ENCODE measurements at regions not wholly inside any gene's neighbourhood (a gene's known extent, or its start where the extent isn't known, plus 50 kb on each side); places are given as distances from the start of the nearest gene placed in this dataset.

DNA sequence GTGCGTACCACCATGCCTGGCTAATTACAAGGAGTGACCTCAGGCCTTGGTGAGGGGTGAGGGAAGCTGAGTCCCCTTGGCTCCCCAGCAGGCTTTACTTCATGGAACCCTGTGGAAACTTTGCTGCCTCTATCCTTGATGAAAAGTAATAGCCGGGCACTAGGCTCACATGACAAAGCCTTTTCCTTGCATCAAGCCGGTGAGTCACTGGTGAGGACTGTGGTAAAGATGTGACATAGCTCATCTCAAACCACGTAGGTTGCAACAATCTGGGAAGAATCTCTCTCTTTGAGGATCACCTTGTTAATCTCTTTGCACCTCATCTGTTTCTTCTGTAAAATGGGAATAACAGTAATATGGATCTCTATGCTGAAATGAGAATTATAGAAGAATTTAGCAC, 116.3 kb upstream of the SLC25A48 start:
- TF ChIP-seq POLR2AphosphoS5 (IDR thresholded peaks at IDR 0.05; ENCODE audit: low read depth, low read length) (no peak), SIN3A (IDR thresholded peaks at IDR 0.05; ENCODE audit: borderline replicate concordance, insufficient read depth, low read depth, low read length) (no peak)
- TF ChIP-seq, protein P1, sequence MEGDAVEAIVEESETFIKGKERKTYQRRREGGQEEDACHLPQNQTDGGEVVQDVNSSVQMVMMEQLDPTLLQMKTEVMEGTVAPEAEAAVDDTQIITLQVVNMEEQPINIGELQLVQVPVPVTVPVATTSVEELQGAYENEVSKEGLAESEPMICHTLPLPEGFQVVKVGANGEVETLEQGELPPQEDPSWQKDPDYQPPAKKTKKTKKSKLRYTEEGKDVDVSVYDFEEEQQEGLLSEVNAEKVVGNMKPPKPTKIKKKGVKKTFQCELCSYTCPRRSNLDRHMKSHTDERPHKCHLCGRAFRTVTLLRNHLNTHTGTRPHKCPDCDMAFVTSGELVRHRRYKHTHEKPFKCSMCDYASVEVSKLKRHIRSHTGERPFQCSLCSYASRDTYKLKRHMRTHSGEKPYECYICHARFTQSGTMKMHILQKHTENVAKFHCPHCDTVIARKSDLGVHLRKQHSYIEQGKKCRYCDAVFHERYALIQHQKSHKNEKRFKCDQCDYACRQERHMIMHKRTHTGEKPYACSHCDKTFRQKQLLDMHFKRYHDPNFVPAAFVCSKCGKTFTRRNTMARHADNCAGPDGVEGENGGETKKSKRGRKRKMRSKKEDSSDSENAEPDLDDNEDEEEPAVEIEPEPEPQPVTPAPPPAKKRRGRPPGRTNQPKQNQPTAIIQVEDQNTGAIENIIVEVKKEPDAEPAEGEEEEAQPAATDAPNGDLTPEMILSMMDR (IDR thresholded peaks at IDR 0.05) = no peak
- TF ChIP-seq, protein P2, sequence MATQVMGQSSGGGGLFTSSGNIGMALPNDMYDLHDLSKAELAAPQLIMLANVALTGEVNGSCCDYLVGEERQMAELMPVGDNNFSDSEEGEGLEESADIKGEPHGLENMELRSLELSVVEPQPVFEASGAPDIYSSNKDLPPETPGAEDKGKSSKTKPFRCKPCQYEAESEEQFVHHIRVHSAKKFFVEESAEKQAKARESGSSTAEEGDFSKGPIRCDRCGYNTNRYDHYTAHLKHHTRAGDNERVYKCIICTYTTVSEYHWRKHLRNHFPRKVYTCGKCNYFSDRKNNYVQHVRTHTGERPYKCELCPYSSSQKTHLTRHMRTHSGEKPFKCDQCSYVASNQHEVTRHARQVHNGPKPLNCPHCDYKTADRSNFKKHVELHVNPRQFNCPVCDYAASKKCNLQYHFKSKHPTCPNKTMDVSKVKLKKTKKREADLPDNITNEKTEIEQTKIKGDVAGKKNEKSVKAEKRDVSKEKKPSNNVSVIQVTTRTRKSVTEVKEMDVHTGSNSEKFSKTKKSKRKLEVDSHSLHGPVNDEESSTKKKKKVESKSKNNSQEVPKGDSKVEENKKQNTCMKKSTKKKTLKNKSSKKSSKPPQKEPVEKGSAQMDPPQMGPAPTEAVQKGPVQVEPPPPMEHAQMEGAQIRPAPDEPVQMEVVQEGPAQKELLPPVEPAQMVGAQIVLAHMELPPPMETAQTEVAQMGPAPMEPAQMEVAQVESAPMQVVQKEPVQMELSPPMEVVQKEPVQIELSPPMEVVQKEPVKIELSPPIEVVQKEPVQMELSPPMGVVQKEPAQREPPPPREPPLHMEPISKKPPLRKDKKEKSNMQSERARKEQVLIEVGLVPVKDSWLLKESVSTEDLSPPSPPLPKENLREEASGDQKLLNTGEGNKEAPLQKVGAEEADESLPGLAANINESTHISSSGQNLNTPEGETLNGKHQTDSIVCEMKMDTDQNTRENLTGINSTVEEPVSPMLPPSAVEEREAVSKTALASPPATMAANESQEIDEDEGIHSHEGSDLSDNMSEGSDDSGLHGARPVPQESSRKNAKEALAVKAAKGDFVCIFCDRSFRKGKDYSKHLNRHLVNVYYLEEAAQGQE (IDR thresholded peaks at IDR 0.05; ENCODE audit: insufficient read depth in 1 of 2, low read depth in 2 of 2, low read length in 1 of 2) = no peak

Measured in Panc1 (cell line).